SH-SY5Y (cell line): ENCODE measurements at regions not wholly inside any gene's neighbourhood (a gene's known extent, or its start where the extent isn't known, plus 50 kb on each side); places are given as distances from the start of the nearest gene placed in this dataset.
A peak's percentile ranks its signal among the peaks of the same experiment; 100 is the strongest.

Source experiments
- GATA2 ChIP-seq: IDR thresholded peaks from 2 replicates; pipeline ENCODE4 v1.6.1; 2011; ENCODE audit warnings: mild to moderate bottlenecking, low read depth, low read length
- GATA3 ChIP-seq: IDR thresholded peaks from 2 replicates; pipeline ENCODE4 v1.6.1; 2011; ENCODE audit warnings: low read depth, mild to moderate bottlenecking, low read length, moderate library complexity

DNA sequence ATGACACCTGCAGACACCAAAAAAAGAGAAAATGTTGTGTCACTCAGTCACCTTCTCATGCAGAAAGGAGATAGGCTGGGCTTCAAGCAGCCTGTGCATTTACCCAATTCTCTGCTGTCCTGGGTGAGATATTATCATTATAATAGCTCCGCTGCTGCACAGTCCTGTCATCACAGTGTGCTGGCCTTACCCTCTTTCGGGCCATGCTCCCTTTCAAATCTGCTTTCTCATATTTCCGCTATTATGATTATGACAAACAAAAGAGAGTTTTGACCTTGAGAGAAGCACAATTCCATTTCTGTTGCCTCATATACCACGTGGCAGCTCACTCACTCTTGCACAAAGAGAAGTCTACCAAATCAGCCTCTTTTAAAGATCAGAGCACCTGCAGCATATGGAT, 1350.1 kb upstream of the ACO1 start:
- TF ChIP-seq GATA2 (peak; percentile 93), GATA3 (peak; percentile 79)

DNA sequence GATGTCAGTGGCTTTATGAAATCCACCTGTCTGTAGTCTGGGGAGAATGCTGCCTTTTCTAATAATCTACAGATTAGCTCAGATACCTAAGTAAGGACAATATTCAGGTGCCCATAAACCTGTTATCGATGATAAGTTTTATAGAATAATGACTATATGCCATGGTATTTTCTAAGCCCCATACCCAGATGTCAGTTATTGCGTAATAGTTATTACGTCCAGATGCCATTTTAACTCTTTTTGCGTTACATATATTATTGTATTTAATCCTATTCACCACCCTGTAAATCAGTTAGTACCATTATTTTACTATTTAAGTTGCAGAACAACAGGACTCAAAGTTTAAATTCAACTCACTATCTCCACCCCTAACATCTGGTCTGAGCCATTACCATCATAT, 1343.9 kb upstream of the ACO1 start:
- TF ChIP-seq GATA2 (no peak), GATA3 (no peak)

DNA sequence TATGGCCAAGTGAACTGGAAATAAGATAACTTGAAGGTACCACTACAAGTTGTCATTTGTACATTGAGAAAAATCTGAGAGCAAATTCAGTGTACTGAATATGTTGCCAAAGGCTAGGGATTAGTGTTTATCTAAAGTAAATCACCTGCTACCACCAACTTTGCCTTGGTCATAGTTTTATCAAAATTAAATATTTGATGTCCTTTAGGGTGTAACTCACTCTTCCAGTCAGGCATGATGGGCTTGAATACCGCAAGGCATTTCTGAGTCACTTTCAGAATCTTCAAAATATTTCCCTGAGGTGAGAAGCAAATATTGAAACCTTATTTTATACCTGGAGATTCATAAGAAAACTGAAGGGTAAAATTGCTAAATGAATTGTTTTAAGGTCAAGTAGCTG, 1338.6 kb upstream of the ACO1 start:
- no peak for TF ChIP-seq GATA2
- TF ChIP-seq GATA3: no peak

DNA sequence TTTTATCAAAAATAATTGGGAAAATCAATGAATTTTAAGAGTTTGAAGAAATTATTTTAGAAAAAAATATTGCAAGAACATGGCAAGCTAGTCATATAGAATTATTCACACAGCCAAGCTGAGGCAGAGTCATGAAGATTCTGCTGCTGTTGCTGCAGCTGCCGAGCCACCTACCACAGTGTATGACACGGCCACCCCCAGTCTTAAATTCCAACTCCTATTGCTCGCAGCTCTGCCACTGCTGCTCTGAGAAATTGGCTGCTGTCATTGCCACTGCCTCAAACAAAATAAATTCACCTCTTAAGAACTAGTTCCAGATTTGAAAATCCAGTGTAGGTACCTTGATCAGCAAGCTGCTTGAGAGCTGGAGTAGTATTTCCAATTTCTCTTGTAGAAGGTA, 1318.8 kb upstream of the ACO1 start:
- TF ChIP-seq GATA2: no peak
- no peak for TF ChIP-seq GATA3

DNA sequence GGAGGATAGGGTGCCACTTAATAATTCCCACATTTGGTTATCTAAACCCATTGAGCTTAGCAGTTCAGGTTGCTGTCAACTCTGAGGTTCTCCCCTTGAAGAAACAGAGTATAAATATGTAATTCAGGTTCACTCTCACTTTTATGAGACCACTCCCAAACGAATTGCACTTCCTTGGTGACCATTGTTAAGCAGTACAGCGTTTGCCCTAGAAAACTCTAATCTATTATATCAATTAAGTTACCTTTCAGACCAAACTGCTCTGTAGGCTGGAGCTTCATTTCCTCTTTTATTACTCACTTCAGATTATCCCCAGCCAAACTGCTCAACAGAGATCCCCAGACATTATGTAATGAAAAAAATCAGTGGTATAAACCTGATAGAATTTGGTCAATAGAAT, 1317.0 kb upstream of the ACO1 start:
- no peak for TF ChIP-seq GATA3
- no peak for TF ChIP-seq GATA2

DNA sequence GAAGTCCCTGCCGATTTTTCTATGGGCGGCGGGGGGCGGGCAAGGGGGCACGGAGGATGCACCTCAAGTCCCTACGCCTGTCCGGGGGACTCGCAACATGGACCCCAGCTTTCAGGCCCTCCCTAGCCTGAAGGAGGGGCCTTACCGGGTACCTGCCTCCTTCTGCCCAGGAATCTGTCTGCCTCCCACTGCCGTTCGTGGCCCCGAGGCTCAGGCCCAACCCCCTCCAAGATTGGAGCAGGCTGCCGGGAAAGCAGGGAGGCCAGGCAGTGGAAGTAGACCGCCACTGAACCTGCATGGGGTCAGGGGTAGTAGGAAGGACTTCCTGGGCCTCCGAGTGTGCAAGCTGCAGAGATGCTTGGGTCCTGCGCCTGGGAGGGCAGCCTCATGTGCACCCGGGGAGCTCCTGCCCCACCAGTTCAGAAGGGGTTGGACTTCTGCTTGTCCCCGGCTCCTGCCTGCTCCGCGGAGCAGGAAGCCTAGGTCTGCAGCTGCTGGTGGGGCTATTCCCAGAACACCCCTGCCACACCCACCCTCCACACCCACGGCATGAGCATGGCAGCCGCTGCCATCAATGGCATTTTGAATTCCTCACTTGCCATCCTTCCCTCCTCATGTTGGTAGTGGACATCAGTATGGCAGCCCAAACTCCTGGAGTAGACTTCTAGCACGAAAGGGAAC, 1312.7 kb upstream of the ACO1 start:
- TF ChIP-seq GATA3 (no peak), GATA2 (no peak)

DNA sequence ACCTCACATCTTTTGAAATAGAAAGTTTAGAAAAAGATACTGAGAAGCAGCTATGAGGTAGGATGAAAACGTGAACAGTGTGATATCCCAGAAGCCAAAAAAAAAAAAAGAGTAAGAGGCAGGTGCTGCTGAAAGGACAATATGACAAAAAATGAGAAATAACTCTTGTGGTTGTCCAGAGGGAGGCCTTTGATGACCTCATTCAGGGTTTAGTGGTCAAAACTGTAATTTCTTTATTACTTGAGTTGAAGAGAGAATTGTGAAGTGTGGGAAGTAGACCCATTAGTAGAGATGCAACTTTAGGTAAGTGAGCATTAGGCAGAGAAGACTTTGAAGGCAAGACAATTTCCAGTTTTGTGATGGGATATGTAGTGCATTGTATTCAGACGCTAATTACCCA, 1306.3 kb upstream of the ACO1 start:
- no peak for TF ChIP-seq GATA3
- TF ChIP-seq GATA2: no peak

DNA sequence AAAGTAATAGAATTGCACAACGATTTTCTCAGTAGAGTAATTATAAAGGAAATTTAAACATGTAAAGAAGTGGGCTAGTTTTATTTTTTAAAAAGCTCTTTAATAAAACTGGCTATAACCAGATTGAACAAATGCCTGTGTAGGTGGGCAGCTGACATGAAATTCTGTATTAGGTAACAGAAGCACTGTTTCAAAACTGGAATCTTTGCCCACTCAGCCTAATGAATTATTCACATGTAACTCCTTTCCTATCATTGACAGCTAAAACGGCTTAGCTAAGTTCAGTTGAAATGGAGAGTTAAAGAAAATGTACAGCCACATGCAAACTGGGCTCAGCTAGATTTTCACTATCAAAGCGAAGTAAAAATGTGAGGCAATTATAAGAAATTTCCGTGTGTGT, 1300.1 kb upstream of the ACO1 start:
- no peak for TF ChIP-seq GATA2
- TF ChIP-seq GATA3: no peak

DNA sequence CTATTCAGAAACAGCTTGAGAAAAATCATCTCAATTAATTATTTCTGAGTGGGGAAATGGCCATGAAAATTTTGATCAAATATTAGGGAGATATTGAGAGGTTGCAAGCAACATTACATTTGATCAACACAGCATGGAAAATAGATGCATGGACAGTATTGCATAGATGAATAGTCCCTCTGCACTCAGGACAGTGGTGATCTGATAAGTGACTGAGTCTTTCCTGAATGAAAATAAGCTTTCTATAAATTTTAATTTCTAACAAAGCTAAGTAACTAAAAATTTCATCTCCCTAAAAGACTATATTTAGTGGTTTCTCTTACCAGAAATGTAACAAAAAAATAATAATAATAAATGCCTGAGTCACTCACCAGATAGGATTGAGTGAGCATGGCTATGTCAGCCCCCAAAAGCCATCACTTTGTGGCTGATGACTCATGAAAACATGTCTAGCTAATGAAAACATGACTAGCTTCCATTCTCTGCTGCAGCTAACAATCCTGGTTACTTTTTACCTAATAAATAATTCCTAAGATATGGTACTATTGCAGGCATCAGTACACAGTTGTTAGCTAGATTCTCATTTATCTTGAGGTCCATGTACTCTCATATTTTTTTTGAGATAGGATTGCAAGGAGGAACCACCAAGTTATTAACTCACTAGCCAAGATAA, 1294.8 kb upstream of the ACO1 start:
- TF ChIP-seq GATA3: no peak
- TF ChIP-seq GATA2: no peak

DNA sequence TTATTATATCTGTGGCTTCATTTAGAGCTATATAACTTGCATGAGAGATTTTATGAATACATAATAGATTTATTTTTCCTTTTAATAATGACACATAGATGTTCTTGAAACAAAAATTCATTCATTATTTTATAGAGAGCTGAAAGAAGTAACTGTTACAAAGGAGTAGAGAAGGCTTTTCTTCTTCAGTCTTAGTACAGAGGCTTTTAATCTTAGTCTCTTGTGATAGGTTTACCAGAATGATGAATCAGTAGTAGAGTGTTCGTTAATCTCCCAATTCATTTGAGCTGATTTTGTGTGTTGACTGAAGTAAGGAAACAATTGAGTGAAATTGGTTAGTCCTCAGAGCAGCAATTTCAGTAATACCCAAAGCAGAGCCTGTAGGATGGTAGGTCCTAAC, 1284.1 kb upstream of the ACO1 start:
- no peak for TF ChIP-seq GATA2

DNA sequence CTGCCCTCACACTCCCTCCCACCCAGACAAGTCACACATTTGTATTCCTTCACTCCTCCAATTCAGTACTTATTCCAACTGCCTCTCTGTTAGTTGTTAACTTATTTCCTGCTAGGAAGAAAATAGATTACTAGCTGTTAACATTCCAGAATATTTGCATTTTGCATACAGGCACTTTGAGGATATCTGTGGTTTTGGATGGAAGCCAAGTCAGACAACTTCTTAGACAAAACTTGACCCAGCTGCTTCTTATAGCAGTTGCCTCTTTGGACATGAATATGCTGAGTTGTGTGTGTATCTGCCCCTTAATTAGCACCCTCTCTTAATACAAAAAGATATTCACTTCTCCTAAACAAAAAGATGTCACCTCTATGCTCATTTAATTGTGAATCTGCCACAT, 1280.6 kb upstream of the ACO1 start:
- TF ChIP-seq GATA2: no peak
- no peak for TF ChIP-seq GATA3

DNA sequence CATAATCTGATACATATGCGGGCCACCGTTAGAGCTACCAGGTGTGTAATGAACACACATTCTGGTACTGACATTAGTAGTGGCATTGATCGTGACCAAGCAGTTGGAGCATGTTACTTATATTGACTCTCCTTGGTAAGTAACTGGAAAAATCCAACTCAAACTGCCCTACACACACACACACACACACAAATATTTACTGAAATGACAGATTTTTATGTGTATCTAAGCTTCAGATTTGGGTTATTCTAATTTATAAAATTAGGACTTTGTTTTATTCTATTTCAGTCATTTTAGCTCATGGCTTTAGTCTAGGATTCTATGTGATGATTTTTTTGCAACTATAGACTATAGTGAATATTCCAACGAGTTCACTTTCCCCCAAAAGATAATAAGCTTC, 1280.2 kb upstream of the ACO1 start:
- TF ChIP-seq GATA2 (no peak), GATA3 (no peak)

DNA sequence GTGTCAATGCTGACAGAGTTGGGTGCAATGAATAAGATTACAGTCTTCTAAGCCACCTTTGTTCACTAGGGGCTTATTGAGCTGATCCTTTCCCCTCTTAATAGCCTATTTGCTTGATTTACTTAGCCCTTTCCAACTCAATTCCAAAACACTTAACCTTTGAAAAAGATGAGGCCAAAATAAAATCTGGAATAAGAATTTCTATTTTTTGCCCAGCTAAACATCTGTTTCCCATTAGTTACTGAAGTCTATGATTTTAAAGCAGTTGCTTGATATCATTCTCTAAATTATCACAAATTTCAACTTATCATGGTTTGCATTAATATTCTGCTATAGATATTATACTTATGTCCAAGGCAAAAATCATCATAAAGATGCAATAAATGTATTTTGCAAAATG, 1272.0 kb upstream of the ACO1 start:
- no peak for TF ChIP-seq GATA3
- TF ChIP-seq GATA2: no peak

DNA sequence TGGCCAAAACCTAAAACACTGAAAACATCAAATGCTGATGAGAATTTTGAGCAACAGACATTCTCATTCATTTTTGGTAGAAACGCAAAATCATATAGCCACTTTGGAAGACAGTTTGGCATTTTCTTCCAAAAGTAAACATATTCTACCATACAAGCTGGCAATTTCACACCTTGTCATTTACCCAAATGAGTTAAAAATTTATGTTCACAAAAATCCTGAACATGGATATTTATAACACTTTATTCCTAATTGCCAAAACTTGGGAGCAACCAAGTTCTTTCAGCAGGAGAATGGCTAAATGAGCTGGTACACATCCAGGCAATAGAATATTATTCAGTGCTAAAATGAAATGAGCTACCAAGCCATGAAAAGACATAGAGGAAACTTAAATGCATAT, 1270.1 kb upstream of the ACO1 start:
- no peak for TF ChIP-seq GATA2
- TF ChIP-seq GATA3: no peak

DNA sequence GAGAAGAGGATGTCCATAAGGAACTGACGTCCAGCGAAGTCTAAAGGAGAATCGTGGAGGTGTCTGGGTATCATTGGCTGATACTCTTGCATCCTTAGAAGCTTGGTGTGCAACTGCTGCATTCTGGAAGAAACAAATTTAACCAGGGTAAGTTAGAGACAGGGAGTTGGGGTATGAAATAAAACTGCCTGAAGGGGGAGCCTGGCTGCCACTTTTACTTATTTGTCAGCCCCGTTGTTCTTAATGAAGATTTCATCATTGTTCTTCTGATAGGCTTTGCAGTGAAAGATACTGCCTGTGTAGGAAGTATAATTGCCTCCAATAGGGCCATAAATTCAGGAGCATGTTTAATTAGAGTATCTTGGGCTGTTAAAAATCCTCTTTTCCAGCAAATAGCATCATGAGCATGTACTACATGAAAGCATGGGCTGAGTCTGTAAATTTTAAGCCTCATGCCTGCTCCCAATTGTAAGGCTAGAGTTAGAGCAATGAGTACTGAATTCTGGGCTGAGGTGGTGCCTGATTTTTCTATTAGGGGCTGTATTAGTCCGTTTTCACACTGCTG, 1264.5 kb upstream of the ACO1 start:
- no peak for TF ChIP-seq GATA2
- no peak for TF ChIP-seq GATA3

DNA sequence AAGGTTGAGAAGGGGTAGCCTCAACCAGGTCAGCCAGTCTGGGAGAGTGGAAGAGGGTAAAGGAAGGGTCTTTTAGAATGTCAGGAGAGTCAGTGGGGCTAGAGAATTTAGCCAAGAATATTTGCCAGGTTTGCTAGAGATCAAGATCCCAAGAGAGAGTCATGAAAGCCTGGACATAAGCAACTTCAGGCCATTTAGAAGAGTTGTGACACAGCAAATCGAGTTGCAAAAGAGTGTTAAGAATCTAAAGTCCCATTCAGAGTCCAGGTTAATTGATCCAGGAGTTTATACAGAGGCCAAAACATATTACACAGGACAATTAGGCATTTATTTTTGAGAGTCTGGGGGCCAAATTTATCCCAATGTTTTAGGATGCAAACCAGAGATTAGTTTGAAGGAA, 1260.1 kb upstream of the ACO1 start:
- no peak for TF ChIP-seq GATA3
- TF ChIP-seq GATA2: no peak
